HL-60 (cell line): ENCODE measurements at regions not wholly inside any gene's neighbourhood (a gene's known extent, or its start where the extent isn't known, plus 50 kb on each side); places are given as distances from the start of the nearest gene placed in this dataset.

Experiments used
- GABPA ChIP-seq: IDR thresholded peaks from 2 replicates; pipeline ENCODE4 v1.6.1; 2012; ENCODE audit warnings: low read depth
- POLR2AphosphoS5 ChIP-seq: IDR thresholded peaks from 2 replicates; pipeline ENCODE4 v1.6.1; 2012; ENCODE audit warnings: low read depth
- TF ChIP-seq, protein P1 (sequence below): IDR thresholded peaks from one replicate; pipeline ENCODE4 v1.5.1; 2011; ENCODE audit warnings: low read length, control low read depth, inconsistent platforms; ENCODE audit not compliant: insufficient read depth
- TF ChIP-seq, protein P2 (sequence below): IDR thresholded peaks from 2 replicates; pipeline ENCODE4 v1.6.1; 2012; ENCODE audit warnings: low read depth; ENCODE audit not compliant: insufficient replicate concordance

DNA sequence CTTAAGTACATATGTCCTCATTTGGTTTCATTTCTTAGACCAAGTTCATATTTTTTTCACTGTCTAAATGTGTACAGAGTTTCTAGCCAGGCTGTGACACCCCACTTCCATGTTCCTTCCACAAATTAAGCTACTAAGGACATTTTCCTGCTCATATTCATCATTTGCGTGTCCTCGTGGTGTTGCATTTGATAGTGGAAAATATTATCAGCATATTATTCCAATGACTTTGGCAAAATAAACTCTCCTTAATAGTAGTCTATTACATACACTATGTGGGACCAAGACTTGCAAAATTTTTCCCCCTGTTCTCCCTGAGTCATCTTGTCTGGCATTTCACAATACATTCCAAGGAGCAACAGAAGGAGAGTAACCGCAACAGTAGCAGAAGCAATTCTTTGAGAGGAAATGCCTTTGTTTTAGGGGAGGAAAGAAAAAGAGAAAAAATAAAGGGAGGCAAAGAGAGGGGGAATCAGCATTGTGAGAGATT, 599.2 kb downstream of the COL12A1 start:
- TF ChIP-seq, protein P1, sequence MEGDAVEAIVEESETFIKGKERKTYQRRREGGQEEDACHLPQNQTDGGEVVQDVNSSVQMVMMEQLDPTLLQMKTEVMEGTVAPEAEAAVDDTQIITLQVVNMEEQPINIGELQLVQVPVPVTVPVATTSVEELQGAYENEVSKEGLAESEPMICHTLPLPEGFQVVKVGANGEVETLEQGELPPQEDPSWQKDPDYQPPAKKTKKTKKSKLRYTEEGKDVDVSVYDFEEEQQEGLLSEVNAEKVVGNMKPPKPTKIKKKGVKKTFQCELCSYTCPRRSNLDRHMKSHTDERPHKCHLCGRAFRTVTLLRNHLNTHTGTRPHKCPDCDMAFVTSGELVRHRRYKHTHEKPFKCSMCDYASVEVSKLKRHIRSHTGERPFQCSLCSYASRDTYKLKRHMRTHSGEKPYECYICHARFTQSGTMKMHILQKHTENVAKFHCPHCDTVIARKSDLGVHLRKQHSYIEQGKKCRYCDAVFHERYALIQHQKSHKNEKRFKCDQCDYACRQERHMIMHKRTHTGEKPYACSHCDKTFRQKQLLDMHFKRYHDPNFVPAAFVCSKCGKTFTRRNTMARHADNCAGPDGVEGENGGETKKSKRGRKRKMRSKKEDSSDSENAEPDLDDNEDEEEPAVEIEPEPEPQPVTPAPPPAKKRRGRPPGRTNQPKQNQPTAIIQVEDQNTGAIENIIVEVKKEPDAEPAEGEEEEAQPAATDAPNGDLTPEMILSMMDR: no peak
- TF ChIP-seq POLR2AphosphoS5 (no peak), GABPA (no peak)
- TF ChIP-seq, protein P2, sequence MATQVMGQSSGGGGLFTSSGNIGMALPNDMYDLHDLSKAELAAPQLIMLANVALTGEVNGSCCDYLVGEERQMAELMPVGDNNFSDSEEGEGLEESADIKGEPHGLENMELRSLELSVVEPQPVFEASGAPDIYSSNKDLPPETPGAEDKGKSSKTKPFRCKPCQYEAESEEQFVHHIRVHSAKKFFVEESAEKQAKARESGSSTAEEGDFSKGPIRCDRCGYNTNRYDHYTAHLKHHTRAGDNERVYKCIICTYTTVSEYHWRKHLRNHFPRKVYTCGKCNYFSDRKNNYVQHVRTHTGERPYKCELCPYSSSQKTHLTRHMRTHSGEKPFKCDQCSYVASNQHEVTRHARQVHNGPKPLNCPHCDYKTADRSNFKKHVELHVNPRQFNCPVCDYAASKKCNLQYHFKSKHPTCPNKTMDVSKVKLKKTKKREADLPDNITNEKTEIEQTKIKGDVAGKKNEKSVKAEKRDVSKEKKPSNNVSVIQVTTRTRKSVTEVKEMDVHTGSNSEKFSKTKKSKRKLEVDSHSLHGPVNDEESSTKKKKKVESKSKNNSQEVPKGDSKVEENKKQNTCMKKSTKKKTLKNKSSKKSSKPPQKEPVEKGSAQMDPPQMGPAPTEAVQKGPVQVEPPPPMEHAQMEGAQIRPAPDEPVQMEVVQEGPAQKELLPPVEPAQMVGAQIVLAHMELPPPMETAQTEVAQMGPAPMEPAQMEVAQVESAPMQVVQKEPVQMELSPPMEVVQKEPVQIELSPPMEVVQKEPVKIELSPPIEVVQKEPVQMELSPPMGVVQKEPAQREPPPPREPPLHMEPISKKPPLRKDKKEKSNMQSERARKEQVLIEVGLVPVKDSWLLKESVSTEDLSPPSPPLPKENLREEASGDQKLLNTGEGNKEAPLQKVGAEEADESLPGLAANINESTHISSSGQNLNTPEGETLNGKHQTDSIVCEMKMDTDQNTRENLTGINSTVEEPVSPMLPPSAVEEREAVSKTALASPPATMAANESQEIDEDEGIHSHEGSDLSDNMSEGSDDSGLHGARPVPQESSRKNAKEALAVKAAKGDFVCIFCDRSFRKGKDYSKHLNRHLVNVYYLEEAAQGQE: no peak
